GM18499 (cell line): ENCODE measurements at regions not wholly inside any gene's neighbourhood (a gene's known extent, or its start where the extent isn't known, plus 50 kb on each side); places are given as distances from the start of the nearest gene placed in this dataset.

Experiments
- ATAC-seq: cut with Tn5 transposase; IDR thresholded peaks from one replicate; pipeline ENCODE4 v1.9.1; 2021; ENCODE audit warnings: moderate number of reproducible peaks; ENCODE audit not compliant: insufficient read depth, unreplicated experiment

DNA sequence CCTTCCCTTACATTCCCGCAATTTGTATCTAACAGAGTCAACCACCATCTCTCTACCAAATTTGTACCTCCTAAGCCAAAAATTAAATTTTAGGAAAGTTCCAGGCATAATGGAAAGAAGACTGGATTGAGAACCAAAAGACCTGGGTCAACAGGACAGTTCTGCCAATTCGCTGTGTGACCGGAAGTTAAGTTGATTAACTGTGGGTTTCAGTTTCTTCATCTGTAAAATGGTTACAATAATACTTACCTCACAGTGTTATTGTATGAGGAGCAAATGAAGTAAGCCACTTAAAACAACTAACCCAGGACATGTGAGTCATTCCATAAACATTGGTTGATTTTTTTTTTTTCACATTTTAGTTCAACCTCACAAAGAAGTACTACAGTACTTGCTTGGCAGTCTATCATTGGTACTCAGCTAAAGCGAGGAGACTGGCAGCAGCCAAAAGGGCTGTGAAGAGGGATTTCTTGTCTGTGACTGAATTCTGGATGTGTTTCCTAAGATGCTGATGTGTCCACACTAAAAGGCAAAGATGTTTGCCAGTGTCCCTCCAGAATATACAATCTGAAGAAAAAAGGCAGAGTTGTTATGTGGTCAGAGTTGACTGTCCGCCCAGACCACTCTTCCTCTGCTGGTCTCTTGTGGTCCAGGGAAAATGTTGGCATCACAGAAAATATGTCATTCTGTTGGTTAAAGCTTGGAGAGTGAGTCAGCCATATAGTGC, 198.6 kb downstream of the TLE1 start:
- no peak for ATAC-seq

DNA sequence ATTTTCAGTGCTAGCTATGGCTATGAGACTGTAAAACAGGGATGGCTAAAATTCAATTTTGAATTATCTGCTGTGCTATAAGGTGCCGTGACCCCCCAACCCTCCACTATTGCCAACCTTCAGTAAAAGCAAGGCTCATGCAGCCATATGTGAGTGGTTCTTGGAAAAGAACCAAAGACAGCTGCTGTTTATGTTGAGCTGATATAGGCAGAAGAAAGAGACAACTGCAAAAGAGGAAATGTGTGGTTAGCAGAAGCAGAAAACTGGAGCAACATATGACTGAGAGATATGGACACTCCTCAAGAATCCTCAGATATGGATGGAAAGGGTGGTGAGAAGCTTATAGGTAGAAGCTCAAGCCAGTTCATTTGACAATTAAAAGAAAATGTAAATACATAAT, 200.3 kb downstream of the TLE1 start:
- no peak for ATAC-seq

DNA sequence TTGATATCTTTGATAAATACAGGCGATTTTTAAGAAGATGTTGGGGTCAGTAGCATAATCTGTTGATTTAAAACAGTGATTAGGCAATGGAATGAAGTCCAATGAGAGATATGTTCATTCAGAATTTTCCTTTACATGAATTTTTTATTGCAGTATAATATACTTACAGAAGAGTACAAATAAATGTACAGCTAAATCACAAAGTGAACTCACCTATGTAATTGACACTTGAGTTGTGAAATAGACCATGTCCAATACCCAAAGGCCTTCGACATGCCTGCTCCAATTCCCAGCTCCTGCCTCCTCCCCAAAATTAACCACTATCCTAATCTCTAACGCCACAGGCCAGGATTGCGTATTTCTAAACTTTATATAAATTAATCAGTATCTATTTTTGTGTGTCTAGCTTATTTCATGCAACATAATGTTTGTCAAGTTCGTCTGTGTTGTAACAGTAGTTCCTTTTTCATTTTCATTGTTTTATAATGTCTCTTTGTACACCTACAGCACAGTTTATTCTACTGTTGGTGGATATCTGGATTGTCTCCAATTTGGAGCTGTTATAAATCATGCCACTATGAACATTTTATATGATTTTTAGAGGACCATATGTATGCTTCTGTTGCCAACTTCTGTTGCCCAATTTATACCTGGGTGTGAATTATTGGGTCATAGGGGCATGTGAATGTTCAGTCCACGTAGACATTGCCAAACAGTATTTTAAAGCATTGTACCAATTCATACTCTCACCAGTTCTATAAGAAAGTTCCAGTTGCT, 208.3 kb downstream of the TLE1 start:
- no peak for ATAC-seq

DNA sequence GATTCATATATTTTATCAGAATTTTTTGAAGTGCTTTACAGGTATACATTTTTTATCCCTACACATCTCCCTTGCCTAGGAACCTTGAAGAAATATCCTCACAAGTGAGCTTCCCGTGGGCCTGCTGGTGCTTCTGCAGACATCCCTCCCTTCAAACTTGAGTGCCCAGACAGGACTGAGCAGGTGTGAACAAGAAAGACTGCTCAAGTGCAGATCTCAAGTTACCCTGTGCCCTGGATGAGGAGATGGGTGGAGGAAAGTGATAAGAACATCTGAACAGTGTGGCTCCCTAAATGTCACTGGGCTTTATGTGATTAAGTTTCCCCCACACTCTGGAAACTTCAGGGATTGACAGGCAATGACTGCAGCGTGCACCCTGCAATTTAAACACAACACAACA, 209.8 kb downstream of the TLE1 start:
- ATAC-seq: no peak

DNA sequence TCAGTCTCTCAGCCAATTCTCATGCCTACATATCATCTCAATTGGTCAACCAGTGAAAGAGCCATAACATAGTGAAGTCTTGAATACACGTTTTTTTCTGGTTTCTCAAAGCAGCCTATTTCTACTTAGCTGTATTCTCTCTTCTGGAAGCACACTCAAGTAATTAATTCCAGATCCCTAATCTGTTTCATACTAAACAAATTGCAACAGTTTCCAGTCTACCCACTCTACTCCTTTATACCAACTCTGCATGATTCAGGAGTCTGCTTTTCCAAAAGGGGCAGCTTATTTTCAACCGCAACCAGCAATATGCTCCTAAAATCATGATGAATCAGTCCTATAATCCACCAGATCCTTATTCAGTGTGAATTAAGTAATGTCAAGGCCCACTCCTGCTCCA, 211.7 kb downstream of the TLE1 start:
- no peak for ATAC-seq

DNA sequence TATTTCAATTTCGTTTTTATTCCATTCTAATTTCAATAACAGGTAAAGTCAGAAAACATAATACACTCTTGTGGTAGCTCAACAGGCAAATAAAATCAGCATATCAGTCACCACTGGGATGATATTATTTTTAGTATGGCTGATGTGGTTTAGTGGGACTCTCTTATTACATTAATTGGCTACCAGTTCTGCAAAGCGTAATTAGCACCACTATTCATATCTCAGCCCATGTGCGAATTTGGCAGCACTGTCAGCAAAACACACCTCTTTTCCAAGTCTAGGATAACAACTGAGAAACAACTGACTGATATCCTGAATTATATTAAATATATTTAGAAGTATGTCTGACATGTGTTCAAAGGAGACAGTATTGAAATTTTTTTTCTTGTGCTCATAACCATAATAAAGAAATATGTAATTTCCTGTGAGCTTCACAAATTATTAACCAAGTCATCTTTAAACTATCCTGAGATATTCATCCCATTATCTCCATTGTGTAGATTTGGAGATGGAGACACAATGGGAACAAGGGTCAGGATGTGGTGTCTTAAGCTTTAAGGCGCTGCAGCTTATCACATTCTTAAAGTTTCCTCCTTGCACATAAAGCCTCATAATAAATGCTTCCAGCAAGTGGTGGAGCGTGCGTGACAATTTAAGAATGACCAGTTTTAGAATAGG, 212.4 kb downstream of the TLE1 start:
- ATAC-seq: no peak

DNA sequence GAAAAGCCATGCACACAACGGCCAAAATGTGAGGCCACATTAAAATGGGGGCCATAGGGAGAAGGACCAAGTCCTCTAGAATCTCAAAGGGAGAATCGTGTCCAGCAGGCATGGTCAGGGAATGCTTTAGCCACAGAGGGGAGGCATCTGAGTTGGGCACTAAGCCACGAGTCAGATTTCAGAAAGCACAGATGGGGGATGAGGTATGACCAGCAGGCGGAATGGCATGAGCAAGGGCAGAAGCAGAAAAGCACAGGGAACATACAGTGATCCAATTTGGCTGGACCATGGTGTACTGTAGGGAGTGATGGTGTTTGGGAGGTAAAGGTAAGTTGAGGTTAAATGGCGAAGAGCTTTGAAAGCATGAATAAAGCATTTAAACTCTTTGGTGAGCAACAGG, 214.6 kb downstream of the TLE1 start:
- ATAC-seq: no peak

DNA sequence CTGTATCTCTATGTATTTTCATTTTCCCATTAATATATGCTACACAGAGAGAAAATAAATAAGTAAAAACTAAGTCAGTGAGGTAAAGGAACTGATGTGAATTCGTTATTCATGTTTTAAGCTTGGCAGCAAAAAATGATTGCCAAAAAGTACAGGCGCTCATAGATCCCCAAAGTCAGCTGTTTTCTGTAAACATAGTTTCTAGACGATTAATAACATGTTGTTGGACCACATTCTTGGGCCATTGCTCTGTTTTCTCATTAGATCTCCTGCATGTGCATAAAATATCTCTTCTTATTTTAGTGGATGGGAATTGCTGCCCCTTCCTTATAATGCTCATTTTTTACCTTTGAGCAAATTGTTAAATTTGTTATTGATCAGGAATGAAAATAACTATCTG, 215.2 kb downstream of the TLE1 start:
- no peak for ATAC-seq

DNA sequence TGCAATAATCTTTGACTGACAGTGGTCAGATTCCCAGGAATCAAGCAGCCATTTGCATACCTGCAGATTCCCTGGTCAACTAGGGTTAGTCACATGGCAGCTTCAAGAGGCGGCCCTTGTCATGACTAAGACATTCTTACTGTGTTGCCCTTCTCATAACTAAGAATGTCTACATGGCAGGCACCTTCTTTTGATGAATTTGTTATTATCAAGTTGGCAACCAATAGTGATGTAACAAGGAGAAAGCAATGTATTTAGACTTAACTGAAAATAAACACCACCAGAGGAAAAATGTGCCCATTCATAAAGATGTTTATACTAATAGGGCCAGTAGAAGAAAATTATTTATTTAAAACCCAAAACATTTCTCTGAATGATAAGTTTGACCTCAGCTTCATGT, 215.6 kb downstream of the TLE1 start:
- no peak for ATAC-seq

DNA sequence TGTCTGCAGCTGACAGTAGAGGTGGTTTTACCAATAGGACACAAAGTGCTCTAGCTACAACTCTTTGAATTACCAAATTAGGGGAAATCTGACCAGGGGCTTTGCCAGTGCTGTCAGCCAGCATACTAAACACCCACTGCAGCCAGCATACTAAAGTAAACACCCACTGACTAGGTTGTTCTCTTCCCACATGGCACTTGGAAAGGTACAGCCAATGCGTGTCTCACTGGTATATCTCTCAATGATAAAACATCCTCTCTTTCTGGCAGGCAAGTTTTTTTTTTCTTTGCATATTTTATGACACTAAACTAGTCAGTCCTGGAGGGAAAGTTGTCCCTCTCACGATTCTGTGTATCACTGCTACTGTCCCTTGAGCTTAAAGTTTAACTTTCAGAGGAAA, 216.1 kb downstream of the TLE1 start:
- ATAC-seq: no peak

DNA sequence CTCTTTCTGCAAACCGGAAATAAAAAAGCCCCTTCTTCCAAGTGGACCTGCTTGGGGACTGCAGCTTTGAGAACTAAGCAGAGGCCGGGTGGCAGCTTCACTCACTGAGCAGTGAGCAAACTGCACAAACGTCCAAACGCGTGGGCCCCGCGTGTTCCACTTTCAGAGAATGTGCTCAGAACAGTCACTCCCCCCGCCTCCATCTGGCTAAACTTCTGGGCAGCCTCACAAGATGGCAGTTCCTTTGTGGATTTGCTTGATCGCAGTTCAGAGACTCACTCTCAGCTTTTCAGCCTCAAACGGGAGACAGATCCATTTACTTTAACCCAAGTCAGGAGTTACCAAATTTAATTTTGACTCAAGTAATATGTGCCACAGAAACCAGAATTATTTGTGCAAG, 216.6 kb downstream of the TLE1 start:
- ATAC-seq: no peak

DNA sequence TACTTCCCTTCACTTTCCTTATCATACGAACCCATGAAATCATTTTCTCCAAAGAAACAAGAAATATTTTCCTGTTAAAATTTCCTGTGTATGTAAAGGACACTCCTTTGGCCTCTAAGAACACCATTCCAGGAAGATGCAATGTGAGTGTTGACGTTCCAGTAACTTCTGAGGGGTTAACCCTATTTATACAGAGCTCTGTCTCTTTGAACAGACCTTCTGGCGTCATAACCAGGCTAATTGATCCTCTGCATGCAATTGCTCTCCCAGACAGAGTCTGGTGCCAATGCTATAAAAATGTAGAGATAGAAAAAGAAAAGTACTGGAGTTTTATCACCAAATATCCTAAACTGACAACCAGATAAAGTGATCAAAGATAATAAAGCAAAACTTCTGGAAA, 218.5 kb downstream of the TLE1 start:
- ATAC-seq: no peak

DNA sequence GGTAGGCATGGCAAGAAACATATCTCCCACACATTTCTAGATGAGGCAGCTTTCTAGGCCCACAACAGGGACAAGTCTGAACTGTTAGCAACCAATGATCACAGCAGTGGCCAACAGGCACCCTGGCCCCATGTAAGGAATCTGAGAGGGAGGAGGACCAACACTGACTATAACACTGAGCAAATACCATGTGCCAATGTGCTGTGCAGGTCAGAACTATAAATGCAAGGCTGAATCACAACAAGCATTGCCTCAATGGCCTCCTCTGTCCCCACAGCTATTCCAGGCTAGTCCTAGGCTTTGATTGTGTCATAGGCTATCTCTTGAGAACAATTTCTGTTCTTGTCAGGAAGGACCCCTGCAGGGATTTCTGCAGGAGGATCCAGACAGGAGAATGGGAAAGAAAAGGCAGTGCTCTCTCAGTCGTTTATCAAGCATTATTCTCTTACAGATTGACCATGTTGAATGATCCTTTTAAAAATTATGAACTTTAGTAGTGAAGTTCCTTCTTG, 221.2 kb downstream of the TLE1 start:
- no peak for ATAC-seq

DNA sequence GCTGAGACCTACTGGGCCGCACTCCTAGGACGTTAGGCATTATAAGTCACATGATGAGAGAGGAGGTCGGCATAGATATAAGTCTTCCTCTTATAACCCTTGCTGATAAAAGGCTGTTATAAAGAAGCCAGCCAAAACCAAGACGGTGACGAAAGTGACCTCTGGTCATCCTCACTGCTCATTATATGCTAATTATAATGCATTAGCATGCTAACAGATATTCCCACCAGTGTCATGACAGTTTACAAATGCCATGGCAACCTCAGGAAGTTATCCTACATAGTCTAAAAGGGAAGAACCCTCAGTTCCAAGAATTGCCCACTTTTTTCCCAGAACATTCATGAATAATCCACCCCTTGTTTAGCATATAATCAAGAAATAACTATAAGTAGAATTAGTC, 222.4 kb downstream of the TLE1 start:
- ATAC-seq: no peak

DNA sequence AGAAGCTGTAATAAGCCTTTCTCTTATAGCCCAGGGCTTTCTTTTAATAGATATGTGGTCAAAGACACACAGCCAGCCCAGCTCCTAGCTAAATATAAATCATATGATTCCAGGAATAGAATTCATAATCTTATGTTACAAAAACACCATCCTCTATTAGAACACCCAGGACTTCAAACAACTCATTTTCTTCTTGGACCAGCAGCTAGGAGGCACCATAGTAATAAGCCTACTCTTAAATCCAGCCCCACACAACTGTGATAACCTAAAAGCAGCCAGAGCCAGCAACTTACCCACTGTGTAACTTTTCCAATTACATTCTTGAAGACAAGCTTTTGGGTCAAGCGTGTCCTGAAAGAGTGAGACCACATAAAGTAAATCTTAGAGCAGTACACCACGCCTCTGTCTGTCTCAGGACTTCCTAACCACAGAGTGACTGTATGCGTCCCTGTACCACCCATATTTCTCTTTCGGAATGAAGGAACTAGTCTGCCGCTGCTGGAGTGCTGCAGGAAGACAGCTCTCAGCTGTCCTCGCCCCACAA, 223.8 kb downstream of the TLE1 start:
- ATAC-seq: no peak

DNA sequence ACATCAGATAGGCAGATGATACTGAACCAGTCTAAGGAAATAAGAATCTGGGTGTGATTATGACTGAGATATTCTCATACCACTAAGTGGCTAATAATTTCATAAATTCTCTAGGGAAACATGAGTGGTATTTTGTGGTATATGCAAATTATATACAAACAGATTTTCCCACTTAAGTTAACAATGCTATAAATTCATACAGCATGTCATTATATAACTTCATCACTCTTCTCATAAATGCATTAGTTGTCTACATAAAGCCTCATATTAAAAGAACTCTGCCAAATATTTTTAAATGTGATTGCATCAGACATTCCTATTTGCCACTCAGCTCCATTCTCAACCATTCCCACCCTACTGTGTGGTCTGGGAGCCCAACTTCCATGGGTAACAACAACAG, 226.5 kb downstream of the TLE1 start:
- no peak for ATAC-seq

DNA sequence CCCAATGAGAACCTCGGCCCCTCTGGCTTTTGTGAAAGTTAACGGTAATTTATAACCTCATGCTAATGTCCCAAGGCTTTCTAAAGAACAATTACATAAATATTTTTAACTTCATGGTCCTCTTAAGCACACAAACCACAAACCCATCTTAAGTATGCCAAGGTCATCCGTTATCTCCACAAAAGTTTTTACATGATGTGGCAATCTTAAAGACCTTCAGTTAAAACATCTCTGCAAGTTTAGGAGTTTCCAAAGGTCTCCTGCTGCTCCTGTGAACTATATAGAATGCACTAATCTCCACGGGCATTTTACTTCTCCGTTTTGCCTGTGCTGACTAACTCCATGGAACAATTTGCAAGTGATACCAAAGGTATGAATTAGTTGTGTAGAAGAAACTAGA, 228.2 kb downstream of the TLE1 start:
- no peak for ATAC-seq

DNA sequence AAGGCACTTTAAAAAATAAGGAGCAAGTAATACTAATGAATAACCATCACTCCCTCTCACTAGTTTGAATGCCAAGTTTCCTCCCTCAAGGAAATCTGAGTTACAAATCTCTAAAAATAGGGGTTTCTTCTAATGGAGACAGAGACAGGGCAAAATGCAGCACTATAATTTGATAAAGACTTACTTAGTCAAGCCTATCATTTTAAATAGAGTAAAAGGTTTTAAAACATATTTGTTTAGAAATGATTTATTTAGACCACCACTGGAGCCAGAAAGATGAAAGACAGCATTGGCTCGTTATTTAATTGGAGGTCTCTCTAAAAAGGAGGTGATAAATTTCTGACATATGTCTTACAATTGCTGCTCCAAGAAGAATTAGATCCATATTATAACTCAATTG, 228.7 kb downstream of the TLE1 start:
- no peak for ATAC-seq

DNA sequence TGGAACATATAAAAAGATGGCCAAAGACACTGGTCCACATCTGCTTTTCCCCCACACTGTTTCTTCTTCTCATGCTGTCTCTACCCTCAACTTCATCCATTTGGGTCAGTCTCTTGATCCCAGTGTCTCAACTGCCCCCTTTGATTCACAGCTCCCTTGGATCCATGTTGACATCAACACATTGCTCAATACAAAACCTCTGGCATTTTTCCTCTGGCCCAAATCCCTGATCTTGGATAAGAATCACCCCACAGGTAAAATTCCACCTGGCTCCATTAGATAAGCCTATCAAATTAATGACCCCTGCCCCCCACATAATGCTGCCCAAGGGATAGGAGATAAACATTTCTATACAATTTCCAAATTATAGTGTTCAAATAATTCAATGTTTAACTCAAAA, 229.8 kb downstream of the TLE1 start:
- ATAC-seq: no peak

DNA sequence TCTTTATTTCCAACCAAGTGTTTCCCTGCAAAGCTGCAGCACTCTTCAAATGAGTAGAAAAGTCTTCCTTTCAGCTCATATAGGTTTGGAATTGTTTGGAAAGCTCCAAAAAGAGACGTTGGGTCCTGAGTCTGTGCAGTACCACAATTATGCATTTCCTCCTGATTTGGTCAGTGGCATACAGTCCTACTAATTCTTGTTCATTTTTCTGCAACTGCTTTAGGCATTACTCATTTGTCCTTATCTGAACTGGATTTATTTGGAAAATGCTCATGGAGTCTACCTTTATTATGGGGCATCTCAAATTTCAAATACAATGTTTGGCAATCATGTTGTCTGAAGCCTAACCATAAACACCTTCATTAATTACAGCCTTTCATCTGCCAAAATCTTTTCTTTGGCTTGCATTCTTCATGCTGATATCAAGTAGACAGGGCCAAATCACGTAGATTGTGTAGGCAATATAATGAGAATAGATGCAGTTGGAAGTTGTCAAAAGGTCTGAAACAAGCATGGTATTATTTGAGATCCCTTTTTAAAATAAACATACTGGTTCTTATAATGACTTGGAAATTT, 232.8 kb downstream of the TLE1 start:
- ATAC-seq: no peak
